GM19099 (cell line): ENCODE measurements at regions not wholly inside any gene's neighbourhood (a gene's known extent, or its start where the extent isn't known, plus 50 kb on each side); places are given as distances from the start of the nearest gene placed in this dataset.

Source experiments
- POLR2A ChIP-seq: IDR thresholded peaks from 3 replicates; pipeline ENCODE4 v1.6.1; 2011; ENCODE audit warnings: low read depth; ENCODE audit not compliant: insufficient read length; ENCODE audit errors: extremely low read depth

DNA sequence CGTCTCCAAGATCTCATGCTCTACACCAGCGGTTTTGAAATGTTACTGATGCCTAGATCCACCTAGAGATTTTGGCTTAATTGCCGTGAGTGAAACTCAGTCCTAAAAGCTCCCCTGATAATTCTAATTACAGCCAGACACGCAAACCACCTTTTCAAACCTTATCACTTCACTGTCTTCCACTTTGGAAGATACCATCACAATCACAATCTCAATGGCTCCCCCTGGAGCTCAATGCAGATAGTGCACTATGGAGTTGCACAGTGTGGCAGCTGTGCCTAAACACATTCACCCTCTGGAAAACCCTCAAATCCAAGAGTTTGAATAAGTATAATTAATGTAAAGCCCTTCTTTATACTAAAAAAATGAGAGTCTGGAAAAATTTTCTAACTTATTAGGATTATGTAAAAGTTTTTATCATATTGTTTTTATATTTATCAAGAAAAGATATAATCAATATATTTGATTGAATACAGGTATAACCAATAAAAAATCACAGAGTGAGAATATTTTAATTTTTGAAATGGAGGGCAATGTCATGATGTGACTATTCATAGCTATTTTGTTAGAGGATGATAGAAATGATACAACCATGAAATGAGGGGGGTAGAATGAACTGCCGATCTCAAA is 102.9 kb upstream of the SLC8A1 start:
- TF ChIP-seq POLR2A: no peak

GRCh38 chr2:40556293-40556692 is 104.4 kb upstream of the SLC8A1 start:
- no peak for TF ChIP-seq POLR2A

DNA sequence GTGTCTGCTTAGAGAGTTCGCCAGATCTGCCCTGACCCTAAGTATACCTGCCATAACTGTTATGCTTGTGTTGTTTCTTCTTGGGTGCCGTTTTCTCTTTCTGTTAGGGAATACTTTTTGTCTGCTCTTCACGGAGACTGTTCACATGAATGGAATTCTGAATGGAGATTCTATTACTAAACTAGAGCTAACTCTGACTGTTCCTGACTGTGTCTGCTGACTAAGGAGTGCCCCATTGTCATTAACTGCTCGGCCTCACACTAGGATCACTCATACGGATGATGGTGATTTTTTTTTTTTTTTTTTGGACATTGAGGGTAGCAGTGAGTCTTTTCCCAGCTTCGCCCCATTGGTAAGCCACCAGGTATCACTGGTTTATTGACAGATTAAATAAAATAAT is 104.8 kb upstream of the SLC8A1 start:
- no peak for TF ChIP-seq POLR2A

DNA sequence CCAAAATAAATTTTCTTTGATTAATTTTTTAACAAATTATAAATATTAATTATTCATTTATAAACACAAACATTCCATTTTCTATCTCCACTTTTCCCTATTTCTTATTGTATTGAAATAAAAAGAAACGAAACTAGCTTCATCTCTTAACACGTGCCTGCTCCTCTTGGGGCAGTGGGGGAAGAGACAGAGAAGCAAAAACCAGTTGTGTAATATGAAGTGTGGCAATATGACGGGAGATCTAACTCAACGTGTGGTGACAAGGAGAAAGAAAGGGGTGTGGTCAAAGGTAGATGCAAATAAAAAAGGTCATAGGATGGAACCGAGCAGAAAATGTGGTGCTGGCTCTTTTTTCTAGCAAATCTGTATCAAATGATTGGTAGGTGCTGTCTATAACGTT is 106.9 kb upstream of the SLC8A1 start:
- TF ChIP-seq POLR2A: no peak

GRCh38 chr2:40559175-40559574 is 107.3 kb upstream of the SLC8A1 start:
- no peak for TF ChIP-seq POLR2A

- TF ChIP-seq POLR2A: no peak
Measured at GRCh38 chr2:40564184-40564583, 112.3 kb upstream of the SLC8A1 start.

DNA sequence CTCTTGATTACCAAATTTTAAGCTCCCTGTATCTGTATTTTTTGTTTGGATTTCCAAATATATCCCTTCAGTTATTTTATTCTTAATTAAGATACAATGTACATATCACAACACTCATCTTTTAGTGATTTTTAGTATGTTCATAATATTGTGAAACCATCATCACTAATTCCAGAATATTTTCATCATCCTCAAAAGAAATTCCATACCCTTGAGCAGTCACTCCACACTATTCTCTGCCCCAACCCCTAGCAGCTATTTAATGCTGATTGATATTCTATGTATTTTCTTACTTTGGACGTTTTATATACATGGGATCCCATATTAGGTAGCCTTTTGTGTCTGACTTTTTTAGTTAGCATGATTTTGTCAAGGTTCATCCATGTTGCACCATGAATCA is 127.4 kb upstream of the SLC8A1 start:
- no peak for TF ChIP-seq POLR2A

DNA sequence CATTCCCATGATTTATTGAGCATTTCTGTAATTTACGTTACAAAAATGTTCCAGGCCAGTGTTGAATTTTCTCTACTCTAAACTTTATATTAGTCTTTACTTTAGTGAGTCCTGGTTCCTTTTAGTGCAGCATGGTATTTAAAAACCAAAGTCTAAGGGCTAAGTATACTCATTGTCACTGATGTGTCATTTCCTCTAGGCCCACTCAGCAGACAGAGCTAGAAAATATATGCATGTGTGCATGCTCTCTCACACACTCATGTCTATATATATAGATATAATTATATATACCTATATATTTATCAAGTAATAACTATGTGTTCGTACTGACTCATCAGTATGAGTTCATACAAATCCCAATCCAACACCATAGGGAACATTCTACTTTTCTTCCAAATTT is 132.5 kb upstream of the SLC8A1 start:
- no peak for TF ChIP-seq POLR2A

- TF ChIP-seq POLR2A: no peak
Measured at GRCh38 chr2:40591774-40592173, 139.9 kb upstream of the SLC8A1 start.

GRCh38 chr2:40592218-40592617 is 140.3 kb upstream of the SLC8A1 start:
- TF ChIP-seq POLR2A: no peak

DNA sequence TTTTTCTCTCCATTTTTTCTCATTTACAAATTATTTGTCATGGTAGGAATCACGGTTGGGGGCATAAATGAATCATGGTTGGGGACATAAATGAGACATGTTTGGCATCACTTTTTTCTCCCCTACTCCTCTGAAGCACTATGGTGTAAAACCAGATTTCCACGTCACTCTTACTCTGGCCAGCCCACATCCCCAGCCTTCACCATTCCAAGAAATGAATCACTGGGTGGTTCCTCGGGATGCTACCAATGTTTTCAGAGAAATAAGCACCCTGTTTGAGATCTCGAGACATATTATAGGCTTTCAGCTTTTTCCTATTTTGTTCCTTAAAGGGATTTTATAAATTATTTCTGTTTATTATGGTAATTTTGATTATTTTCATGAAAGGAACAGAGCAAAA is 155.0 kb upstream of the SLC8A1 start:
- no peak for TF ChIP-seq POLR2A

DNA sequence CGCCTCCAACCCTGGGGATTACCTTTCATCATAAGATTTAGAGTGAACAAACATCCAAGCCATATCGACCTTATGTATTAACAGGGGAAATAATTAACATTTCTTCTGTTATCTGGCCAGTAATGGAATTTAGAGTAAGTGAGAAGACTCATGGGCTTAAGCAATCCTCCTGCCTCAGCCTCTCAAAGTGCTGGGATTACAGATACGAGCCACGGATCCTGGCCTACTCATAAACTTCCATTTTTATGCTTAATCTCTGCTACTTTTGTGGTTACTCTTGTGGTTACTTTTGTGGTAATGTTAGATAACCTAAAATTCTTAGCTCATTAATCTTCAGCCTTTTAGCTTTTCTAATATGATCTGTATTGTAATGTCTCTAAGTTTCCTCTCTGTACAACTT is 159.3 kb upstream of the SLC8A1 start:
- TF ChIP-seq POLR2A: no peak

DNA sequence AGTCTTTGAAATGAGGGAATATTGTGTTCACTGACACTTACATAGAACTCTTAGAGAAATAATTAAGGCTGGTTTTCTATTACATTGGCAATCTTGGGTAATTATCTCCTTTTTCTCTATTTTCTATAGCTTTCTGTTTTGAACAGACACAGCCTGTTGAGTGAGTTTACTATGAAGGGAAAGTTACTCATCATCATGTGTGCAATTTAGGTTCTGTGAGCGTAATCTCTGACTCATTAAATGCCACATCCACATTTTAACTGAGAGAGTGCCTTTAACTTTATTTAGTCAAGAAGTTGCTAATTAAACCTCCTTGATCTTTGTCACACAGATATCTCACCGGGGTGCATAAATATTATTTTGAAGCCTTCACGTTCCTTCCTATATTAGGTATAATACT is 174.0 kb upstream of the SLC8A1 start:
- no peak for TF ChIP-seq POLR2A

GRCh38 chr2:40628556-40628955 is 176.7 kb upstream of the SLC8A1 start:
- no peak for TF ChIP-seq POLR2A

DNA sequence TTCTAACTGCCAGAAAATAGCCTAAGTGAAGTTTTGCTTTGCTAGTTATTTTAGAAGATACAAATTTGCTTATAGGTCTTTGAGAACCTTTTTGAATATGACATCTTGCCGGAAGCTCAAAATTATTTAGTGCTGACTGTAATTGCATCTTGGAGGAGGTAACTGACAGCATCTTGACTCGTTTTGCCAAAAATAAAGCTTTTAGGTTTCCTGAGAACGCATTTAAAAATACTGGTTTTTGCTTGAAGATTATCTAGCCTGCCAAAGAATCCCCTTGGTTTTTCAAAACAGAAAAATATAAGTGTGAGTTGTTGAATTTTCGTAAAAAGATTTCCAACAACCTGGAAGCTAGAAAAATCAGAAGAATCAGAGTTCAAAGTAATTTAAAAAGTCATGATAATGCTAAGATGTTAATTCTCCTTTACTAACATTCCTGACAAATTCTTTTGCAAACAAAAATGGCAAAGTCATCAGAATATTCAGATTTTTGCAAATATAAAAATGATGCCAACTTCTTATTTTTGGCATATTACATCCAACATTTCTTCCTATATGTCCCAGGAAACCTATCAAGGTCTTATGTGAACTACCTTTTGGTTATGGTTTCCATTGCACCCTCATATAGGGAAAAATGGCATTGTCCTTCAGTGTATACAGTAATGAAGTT is 178.0 kb upstream of the SLC8A1 start:
- no peak for TF ChIP-seq POLR2A

- no peak for TF ChIP-seq POLR2A
Measured at GRCh38 chr2:40639320-40639719, 187.4 kb upstream of the SLC8A1 start.

- TF ChIP-seq POLR2A: no peak
Measured at GRCh38 chr2:40642237-40642636, 190.3 kb upstream of the SLC8A1 start.
